Lung (tissue), 11 donors: ENCODE measurements at regions not wholly inside any gene's neighbourhood (a gene's known extent, or its start where the extent isn't known, plus 50 kb on each side); places are given as distances from the start of the nearest gene placed in this dataset.

Experiments
- ATAC-seq: fragments of 200-7000 bp; cut with Tn5 transposase; one replicate; pipeline ENCODE4 v1.9.1; 2020; ENCODE audit warnings: moderate number of reproducible peaks; ENCODE audit not compliant: insufficient read depth, low FRiP score
- DNase-seq, 3 donors: peaks; one replicate each; pipeline ENCODE4 v3.0.0-alpha.2; 2013 to 2017
- H3K27ac ChIP-seq, 2 donors: one replicate each; pipeline ENCODE4 v1.5.1; 2013; ENCODE audit warnings: mild to moderate bottlenecking in 2 of 2, moderate library complexity in 2 of 2, control low read depth in 1 of 2, inconsistent platforms in 1 of 2, low read depth in 1 of 2, low read length in 1 of 2
- H3K27me3 ChIP-seq, 3 donors: one replicate each; pipeline ENCODE4 v1.5.1; 2013; ENCODE audit warnings: low read length in 2 of 3; ENCODE audit not compliant: control insufficient read depth in 3 of 3, insufficient read depth in 3 of 3
- H3K36me3 ChIP-seq, 4 donors: one replicate each; pipeline ENCODE4 v1.5.1; 2013; ENCODE audit warnings: low read length in 4 of 4, mild to moderate bottlenecking in 1 of 4, moderate library complexity in 1 of 4; ENCODE audit not compliant: control insufficient read depth in 4 of 4, insufficient read depth in 4 of 4
- H3K4me1 ChIP-seq, 5 donors: one replicate each; pipeline ENCODE4 v1.5.1; 2013; ENCODE audit warnings: low read length in 5 of 5, mild to moderate bottlenecking in 2 of 5, moderate library complexity in 1 of 5; ENCODE audit not compliant: control insufficient read depth in 5 of 5, insufficient read depth in 5 of 5
- H3K4me3 ChIP-seq: one replicate; pipeline ENCODE4 v1.5.1; 2013; ENCODE audit warnings: mild to moderate bottlenecking, control low read depth, moderate library complexity
- H3K9ac ChIP-seq, 2 donors: one replicate each; pipeline ENCODE4 v1.5.1; 2013; ENCODE audit warnings: low read length in 2 of 2, control low read depth in 1 of 2; ENCODE audit not compliant: insufficient read depth in 1 of 2
- H3K9me3 ChIP-seq, 4 donors: one replicate each; pipeline ENCODE4 v1.5.1; 2013; ENCODE audit warnings: low read length in 3 of 4, mild to moderate bottlenecking in 1 of 4, moderate library complexity in 1 of 4; ENCODE audit not compliant: control insufficient read depth in 4 of 4, insufficient read depth in 3 of 4
- WGBS, 2 donors: extraction: QIAGEN DNeasy Blood & Tissue Kit; methylation state at CpG; one replicate each; pipeline ENCODE4 v1.1.7; 2013; 5-methylcytosine and 5-hydroxymethylcytosine counted together
- TF ChIP-seq, protein P1 (sequence below): IDR thresholded peaks from 2 replicates; pipeline ENCODE4 v1.5.1; 2012; ENCODE audit warnings: mild to moderate bottlenecking; ENCODE audit errors: control extremely low read depth, extremely low read depth
- donor health status: control.
- donor health status: control.
- donor health status: Bipolar disorder and iron deficiency.
- donor health status: healthy.
- donor health status: DM: yes; HTN: yes; CAD: no.

DNA sequence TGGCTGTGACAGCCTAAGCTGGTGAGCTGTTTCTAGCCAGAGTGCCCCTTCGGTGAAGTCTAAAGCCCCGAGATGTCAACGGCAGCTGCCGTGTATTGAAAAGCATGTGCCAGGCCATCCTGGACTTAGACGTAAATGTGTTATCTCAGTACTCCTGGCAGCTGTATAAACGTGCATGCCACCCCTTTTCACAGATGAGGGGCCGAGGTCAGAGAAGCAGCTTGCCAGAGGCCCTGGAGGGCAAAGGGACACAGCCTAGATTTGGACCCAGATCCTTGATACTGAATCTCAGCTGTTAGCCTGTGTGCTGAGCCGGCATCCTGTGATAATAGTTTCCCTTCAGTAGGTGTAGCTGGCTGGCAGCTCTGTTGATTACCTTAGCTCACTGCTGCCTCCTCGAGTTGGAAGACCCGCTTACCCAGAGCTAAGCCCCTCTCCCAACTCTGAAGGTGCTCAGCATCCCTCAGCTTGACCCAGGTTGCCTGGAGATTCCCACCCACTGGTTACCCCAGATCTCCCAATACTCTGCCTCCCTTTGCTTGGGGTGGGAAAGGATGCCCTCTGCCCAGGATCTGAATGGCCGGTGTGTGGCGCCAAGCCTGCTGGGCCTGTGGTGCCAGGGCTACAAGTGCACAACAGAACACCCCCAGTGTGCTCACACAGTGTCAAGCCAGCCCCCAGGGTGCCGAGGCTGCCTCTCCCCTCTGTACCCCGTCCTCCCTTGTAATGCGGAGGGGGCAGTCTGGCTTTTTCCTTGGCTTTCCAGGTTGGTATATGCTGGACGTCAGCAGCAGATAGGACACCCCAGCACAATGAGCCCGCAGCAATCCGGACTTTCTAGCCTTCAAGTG, 59.8 kb upstream of the WNT7B start:
- H3K4me3 ChIP-seq = peak overlapping the region; percentile 80
- peak overlapping the region; percentile 59 to 94 for H3K9ac ChIP-seq
- H3K9me3 ChIP-seq = no peaks in the 10 kb centered on the region
- H3K27ac ChIP-seq = peak overlapping the region; percentile 96 to 97
- no peak for ATAC-seq
- TF ChIP-seq, protein P1, sequence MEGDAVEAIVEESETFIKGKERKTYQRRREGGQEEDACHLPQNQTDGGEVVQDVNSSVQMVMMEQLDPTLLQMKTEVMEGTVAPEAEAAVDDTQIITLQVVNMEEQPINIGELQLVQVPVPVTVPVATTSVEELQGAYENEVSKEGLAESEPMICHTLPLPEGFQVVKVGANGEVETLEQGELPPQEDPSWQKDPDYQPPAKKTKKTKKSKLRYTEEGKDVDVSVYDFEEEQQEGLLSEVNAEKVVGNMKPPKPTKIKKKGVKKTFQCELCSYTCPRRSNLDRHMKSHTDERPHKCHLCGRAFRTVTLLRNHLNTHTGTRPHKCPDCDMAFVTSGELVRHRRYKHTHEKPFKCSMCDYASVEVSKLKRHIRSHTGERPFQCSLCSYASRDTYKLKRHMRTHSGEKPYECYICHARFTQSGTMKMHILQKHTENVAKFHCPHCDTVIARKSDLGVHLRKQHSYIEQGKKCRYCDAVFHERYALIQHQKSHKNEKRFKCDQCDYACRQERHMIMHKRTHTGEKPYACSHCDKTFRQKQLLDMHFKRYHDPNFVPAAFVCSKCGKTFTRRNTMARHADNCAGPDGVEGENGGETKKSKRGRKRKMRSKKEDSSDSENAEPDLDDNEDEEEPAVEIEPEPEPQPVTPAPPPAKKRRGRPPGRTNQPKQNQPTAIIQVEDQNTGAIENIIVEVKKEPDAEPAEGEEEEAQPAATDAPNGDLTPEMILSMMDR = no peak
- no peaks in the 10 kb centered on the region for H3K36me3 ChIP-seq
- 35 to 42% methylated on average over 18 of the region's 18 CpGs for WGBS, 2 donors
- DNase-seq = peak in 1 of 3 donors; percentile 39
- H3K27me3 ChIP-seq = no peaks in the 10 kb centered on the region
- peaks cover 0 to 16% (median 8%) of the 10 kb centered on the region in 5 donors for H3K4me1 ChIP-seq

DNA sequence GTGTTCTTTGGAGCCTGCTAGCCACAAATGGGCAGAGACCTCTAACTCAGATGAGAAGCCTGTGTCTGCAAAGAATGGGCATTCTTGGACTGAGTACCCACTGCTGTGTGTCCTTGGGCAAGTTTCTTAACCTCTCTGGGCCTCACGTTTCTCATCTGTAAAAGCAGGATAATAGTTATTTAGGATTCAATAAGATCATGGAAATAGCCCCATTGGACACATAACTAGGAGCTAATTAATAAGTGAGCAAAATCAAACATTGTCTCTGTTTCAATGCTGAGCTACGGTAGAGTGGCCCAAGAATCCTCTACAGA, 61.2 kb upstream of the WNT7B start:
- WGBS, 2 donors = 84 to 95% methylated on average over 2 of the region's 2 CpGs
- DNase-seq (no peak), ATAC-seq (no peak)
- peaks cover 0 to 23% (median 8%) of the 10 kb centered on the region in 5 donors for H3K4me1 ChIP-seq
- peak overlapping the region in 1 of 2 donors; percentile 24 for H3K27ac ChIP-seq
- H3K9me3 ChIP-seq = no peaks in the 10 kb centered on the region
- H3K27me3 ChIP-seq = no peaks in the 10 kb centered on the region
- no peak overlapping the region for H3K4me3 ChIP-seq
- TF ChIP-seq, protein P1 = no peak
- no peaks in the 10 kb centered on the region for H3K36me3 ChIP-seq
- peak overlapping the region in 1 of 2 donors; percentile 11 for H3K9ac ChIP-seq

DNA sequence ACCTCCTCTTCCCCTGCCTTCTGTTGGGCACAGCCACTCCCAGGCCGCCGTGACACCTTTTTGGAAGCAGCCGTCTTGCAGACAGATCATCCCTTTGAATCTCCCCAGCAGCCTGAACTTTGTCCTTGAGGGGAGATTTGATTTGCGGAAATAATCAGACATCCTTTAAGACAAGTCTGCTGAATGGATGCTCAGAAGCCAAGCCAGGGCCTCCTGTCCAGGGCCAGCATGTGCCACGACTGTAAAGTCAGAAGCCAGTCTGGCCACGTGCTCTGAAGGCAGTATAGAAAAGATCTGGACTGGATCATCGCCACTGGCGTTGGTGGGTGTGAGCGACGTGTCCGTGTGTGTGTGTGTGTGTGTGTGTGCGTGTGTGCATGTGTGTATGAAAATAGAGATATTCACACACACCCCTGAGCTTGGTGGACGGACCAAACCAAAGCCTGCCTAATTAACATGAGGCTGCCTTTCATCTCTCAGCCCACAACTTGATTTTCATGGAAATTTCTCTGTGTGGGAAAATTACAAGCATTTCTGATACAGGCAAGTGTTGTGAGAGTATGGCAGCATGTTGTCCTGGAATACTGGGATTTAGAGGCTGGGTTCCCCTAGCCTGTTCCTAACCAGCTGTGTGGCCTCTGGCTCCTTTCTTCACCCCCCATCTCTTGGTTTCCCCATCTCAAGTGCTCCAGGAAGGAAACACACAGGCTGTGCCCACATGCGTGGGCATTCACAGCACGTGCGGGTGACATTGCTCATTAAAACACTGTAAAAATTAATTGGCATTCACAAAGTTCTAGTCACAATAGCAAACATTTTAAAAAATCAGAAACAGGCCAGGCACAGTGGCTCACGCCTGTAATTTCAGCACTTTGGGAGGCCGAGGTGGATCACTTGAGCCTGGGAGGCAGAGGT, 61.8 kb upstream of the WNT7B start:
- TF ChIP-seq, protein P1 = no peak
- DNase-seq = no peak
- H3K4me1 ChIP-seq = peaks cover 4 to 30% (median 11%) of the 10 kb centered on the region in 5 donors
- no peaks in the 10 kb centered on the region for H3K9me3 ChIP-seq
- H3K4me3 ChIP-seq = no peak overlapping the region
- 75 to 80% methylated on average over 18 of the region's 18 CpGs for WGBS, 2 donors
- H3K36me3 ChIP-seq = no peaks in the 10 kb centered on the region
- ATAC-seq = no peak
- H3K27me3 ChIP-seq = no peaks in the 10 kb centered on the region
- H3K9ac ChIP-seq = peak overlapping the region in 1 of 2 donors; percentile 11
- no peak overlapping the region for H3K27ac ChIP-seq
